ENCODE measurements at regions not wholly inside any gene's neighbourhood (a gene's known extent, or its start where the extent isn't known, plus 50 kb on each side); places are given as distances from the start of the nearest gene placed in this dataset.

DNA sequence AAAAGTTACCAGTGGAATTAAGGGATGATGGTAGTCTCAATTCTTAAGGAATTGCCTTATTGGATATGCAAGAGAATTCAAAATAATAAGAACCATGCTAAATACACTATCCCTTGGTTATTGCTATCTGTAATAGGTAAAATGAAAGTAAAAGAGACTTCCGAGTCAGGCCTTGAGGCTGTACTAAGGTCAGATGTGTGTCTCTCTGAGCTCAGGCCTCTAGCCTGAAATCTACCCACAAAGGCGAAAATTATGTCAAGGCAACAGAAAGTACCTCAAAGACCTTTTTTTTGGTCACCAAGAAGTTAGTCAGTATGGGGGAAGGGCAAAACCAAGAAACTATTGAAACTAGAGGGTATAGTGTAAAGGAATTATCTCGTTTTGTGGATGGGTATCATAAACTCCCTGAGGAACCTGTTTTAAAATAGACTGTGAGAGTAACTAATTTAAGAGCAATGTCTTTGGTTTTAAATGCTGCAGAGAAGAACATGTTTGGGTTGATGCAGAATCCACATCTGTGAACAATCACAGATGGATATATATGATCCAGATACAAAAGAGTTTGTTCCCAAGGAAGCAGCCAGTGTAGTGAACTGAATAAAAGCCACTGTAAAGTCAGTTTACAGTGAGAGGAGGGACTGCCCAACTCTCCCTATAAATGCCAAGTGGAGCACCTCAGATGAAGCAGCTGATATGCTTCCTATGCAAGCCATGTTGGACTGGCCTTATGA lies 382.3 kb upstream of the SEMA6D start:
- TF ChIP-seq, protein P1, sequence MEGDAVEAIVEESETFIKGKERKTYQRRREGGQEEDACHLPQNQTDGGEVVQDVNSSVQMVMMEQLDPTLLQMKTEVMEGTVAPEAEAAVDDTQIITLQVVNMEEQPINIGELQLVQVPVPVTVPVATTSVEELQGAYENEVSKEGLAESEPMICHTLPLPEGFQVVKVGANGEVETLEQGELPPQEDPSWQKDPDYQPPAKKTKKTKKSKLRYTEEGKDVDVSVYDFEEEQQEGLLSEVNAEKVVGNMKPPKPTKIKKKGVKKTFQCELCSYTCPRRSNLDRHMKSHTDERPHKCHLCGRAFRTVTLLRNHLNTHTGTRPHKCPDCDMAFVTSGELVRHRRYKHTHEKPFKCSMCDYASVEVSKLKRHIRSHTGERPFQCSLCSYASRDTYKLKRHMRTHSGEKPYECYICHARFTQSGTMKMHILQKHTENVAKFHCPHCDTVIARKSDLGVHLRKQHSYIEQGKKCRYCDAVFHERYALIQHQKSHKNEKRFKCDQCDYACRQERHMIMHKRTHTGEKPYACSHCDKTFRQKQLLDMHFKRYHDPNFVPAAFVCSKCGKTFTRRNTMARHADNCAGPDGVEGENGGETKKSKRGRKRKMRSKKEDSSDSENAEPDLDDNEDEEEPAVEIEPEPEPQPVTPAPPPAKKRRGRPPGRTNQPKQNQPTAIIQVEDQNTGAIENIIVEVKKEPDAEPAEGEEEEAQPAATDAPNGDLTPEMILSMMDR (IDR thresholded peaks at IDR 0.05): no peak
- TF ChIP-seq ZFX (IDR thresholded peaks at IDR 0.05; ENCODE audit: borderline replicate concordance): no peak
